Tibial nerve (tissue), 4 donors: ENCODE measurements at regions not wholly inside any gene's neighbourhood (a gene's known extent, or its start where the extent isn't known, plus 50 kb on each side); places are given as distances from the start of the nearest gene placed in this dataset.

Source experiments
- DNase-seq, 2 donors: peaks; one replicate each; pipeline ENCODE4 v3.0.0-alpha.2; 2019; ENCODE audit warnings: low spot score in 2 of 2
- H3K27ac ChIP-seq, 4 donors: fragments of 200-600 bp; sonication (generic) in 3 of 4; one replicate each; pipeline ENCODE4 v1.5.1; 2017 to 2019; ENCODE audit warnings: mild to moderate bottlenecking in 1 of 4
- H3K27me3 ChIP-seq, 2 donors: fragments of 200-600 bp; sonication (generic) in 1 of 2; one replicate each; pipeline versions ENCODE4 v1.5.1 to v1.6.0; 2017 to 2019
- H3K36me3 ChIP-seq, 3 donors: fragments of 200-600 bp; sonication (generic); one replicate each; pipeline ENCODE4 v1.5.1; 2018 to 2019
- H3K4me1 ChIP-seq, 4 donors: fragments of 200-600 bp; sonication (generic) in 3 of 4; one replicate each; pipeline ENCODE4 v1.5.1; 2017 to 2019
- H3K4me3 ChIP-seq, 4 donors: fragments of 200-600 bp; sonication (generic) in 3 of 4; one replicate each; pipeline ENCODE4 v1.5.1; 2017 to 2019; ENCODE audit warnings: mild to moderate bottlenecking in 1 of 4, moderate library complexity in 1 of 4
- H3K9me3 ChIP-seq, 4 donors: fragments of 200-600 bp; sonication (generic) in 3 of 4; one replicate each; pipeline ENCODE4 v1.5.1; 2017 to 2019
- EP300 ChIP-seq, 2 donors: sonication (generic); formaldehyde crosslinking; IDR thresholded peaks; one replicate each; pipeline ENCODE4 v1.6.1; 2017; ENCODE audit warnings: antibody characterized with exemption in 2 of 2, mild to moderate bottlenecking in 1 of 2
- POLR2A ChIP-seq, 2 donors: fragments of 450-650 bp; IDR thresholded peaks; one replicate each; pipeline ENCODE4 v1.6.1; 2017; ENCODE audit warnings: antibody characterized with exemption in 2 of 2, mild to moderate bottlenecking in 2 of 2, moderate library complexity in 2 of 2
- WGBS, 2 donors: methylation state at CpG; one replicate each; pipeline ENCODE4 v1.1.5; 2018; 5-methylcytosine and 5-hydroxymethylcytosine counted together
- TF ChIP-seq, protein P1 (sequence below), 5 experiments: fragments of 200-600 bp in 3 of 5; fragments of 450-650 bp in 2 of 5; sonication (generic) in 3 of 5; IDR thresholded peaks; one replicate each; pipeline ENCODE4 v1.5.1; 2016 to 2019; ENCODE audit warnings: antibody characterized with exemption in 5 of 5, mild to moderate bottlenecking in 3 of 5, moderate library complexity in 2 of 5

DNA sequence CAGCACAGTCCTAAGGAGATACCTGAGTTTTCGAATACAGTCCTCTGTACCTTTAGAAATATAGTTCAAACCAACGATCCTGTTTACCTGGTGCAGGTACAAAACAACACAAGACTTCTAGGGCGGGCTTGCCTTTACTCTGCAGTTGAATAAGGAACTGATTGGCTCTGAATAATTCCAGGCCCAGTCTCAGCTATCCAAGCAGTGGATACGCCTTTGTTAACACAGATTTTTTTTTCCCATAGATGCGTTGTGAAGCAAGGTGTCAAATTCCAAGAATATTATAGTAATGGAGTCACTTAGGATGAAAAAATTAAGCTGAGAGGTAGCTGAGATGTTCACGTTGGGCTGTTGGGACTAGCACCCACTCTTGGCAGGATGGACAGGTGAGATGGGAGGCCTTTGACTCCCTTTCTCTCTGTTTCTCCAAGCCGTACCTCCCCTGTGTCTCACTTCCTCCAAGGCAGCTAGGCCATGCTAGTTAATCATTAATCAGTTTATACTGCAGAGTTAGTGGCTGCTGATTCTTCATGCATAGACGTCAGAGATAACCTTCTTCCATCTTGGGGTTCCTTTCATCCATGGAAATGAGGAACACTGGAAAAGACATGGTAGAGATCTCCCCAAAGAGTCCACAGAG, 380.8 kb upstream of the ACVR2A start:
- DNase-seq = no peak
- Histone ChIP-seq H3K27me3 (no peaks in the 10 kb centered on the region), H3K4me3 (no peak overlapping the region), H3K27ac (no peak overlapping the region), H3K9me3 (no peaks in the 10 kb centered on the region), H3K36me3 (no peaks in the 10 kb centered on the region), H3K4me1 (no peaks in the 10 kb centered on the region)
- TF ChIP-seq EP300 (IDR thresholded peaks at IDR 0.05) (no peak), POLR2A (IDR thresholded peaks at IDR 0.05) (no peak)
- TF ChIP-seq, protein P1, sequence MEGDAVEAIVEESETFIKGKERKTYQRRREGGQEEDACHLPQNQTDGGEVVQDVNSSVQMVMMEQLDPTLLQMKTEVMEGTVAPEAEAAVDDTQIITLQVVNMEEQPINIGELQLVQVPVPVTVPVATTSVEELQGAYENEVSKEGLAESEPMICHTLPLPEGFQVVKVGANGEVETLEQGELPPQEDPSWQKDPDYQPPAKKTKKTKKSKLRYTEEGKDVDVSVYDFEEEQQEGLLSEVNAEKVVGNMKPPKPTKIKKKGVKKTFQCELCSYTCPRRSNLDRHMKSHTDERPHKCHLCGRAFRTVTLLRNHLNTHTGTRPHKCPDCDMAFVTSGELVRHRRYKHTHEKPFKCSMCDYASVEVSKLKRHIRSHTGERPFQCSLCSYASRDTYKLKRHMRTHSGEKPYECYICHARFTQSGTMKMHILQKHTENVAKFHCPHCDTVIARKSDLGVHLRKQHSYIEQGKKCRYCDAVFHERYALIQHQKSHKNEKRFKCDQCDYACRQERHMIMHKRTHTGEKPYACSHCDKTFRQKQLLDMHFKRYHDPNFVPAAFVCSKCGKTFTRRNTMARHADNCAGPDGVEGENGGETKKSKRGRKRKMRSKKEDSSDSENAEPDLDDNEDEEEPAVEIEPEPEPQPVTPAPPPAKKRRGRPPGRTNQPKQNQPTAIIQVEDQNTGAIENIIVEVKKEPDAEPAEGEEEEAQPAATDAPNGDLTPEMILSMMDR (IDR thresholded peaks at IDR 0.05) = no peak
- WGBS, 2 donors = 83 to 86% methylated on average over 8 of the region's 8 CpGs

DNA sequence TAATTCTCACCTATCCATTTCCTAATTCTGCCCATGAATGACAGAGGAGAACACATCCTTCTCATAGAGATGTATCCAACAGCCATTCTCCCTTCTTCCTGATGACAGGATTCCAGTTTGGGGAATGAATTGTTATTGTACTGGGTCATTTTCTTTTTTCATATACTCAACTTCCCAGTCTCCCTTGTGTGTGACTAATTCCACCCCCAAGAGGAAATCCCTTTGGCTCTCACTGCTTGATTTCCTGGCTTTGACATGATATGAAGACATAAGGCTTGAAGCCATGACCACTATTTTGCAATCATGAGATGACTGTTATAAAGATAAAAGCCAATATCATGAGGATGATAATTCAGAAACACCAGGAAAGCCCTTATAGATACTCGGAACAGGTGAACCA, 384.7 kb upstream of the ACVR2A start:
- H3K4me3 ChIP-seq = no peak overlapping the region
- WGBS, 2 donors = 63 to 86% methylated on average over 1 of the region's 1 CpG
- H3K9me3 ChIP-seq = no peaks in the 10 kb centered on the region
- TF ChIP-seq EP300 (IDR thresholded peaks at IDR 0.05) (peak in 1 of 2 donors; percentile 85), POLR2A (IDR thresholded peaks at IDR 0.05) (no peak)
- TF ChIP-seq, protein P1 (IDR thresholded peaks at IDR 0.05) = no peak
- H3K27me3 ChIP-seq = no peaks in the 10 kb centered on the region
- no peaks in the 10 kb centered on the region for H3K36me3 ChIP-seq
- peak in 1 of 2 donors; percentile 56 for DNase-seq
- no peaks in the 10 kb centered on the region for H3K4me1 ChIP-seq
- H3K27ac ChIP-seq = peak overlapping the region in 1 of 4 donors; percentile 39

DNA sequence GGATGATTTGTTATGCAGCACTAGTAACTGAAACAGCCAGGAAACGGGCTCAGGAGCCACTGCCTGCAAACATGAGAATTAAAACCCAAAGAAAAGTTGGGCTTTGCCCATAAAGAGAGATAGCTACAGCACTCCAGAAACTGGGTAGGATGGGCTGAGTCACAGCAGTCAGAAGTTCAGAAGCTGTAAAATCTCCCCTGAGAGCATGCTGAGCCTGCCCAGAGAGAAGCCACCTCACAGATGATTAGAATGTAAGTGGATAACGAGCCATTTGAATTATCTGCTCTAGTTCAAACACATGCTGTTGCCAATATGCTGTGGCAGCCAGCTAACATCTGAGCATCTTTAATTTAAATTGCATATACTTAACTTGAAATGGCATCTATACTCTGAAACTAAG, 388.1 kb upstream of the ACVR2A start:
- Histone ChIP-seq H3K4me3 (no peak overlapping the region), H3K27me3 (no peaks in the 10 kb centered on the region), H3K9me3 (no peaks in the 10 kb centered on the region), H3K36me3 (no peaks in the 10 kb centered on the region), H3K4me1 (no peaks in the 10 kb centered on the region), H3K27ac (no peak overlapping the region)
- TF ChIP-seq POLR2A (IDR thresholded peaks at IDR 0.05) = no peak
- TF ChIP-seq, protein P1 (IDR thresholded peaks at IDR 0.05) = no peak
- TF ChIP-seq EP300 (IDR thresholded peaks at IDR 0.05) = no peak
- 53 to 70% methylated on average over 2 of the region's 2 CpGs for WGBS, 2 donors
- DNase-seq = no peak

DNA sequence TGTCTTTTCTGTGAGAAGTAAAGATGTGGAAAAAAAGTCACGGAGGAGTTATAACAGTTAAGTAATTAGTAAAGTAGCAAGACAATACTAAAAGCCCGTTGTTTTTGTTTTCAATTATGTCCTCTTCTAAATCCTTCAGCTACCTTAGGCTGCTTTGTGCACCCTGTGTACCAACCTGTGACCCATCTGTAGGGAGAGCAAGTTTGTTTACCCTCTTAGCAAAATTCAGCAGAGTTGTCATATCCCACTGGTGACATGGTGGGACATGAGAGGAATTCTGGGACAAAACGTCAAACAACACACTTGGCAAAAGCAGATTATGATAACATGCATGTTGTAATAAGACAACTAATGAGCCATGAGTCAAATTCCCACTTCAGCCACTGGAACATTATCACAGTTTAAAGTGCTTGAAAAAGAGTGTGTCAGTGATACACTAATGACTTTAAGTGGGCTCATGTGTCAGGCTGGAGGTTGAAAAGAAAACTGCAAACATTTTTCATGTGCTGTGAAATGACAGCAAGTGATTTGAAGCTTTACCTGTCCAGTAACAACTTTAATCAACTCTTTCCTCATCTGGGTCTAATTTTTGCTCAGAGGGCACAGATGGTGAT, 392.8 kb upstream of the ACVR2A start:
- Histone ChIP-seq H3K36me3 (no peaks in the 10 kb centered on the region), H3K4me1 (no peaks in the 10 kb centered on the region), H3K27me3 (no peaks in the 10 kb centered on the region), H3K4me3 (no peak overlapping the region), H3K9me3 (no peaks in the 10 kb centered on the region), H3K27ac (no peak overlapping the region)
- no peak for TF ChIP-seq EP300 (IDR thresholded peaks at IDR 0.05)
- TF ChIP-seq POLR2A (IDR thresholded peaks at IDR 0.05) = no peak
- TF ChIP-seq, protein P1 (IDR thresholded peaks at IDR 0.05) = no peak
- DNase-seq = no peak
- 58 to 82% methylated on average over 2 to 3 of the region's 3 CpGs for WGBS, 2 donors

DNA sequence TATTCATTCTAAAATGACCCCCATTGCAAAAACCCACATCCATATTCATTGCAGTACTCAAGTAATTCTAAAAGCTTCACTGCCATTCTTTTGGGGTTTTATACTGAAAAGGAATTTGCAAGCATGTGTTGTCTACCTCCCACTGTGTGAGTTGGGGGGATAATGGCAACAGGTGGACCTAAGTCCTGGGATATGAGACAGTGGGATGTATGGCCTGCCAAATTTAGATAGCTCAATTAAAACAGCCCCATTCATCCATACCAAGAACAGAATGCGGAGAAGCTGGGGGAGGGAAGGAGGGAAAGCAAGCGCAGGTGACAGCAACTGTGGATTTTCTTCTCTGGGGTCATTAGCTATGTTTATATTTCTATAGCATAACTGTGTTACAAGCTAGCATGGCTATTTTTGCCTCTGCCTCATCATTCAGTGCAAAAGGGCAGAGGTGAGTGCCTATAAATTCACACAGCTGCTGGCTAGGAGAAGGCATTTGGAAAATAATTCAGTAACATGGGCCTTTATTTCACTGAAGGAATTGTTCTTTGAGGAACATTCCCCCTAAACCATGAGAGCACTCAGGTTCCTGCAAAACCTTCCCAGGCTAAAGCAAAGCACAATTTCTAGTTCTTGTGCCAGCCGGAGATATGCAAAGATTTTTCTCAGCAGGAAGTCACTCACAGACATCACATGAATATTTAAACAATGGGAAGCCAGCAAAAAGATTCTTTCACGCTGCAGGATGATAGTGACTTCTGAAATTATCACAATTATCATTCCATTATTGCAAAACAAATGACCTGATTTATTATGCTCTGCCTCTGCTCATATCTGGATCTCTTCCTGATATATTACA, 393.9 kb upstream of the ACVR2A start:
- no peaks in the 10 kb centered on the region for H3K4me1 ChIP-seq
- H3K27ac ChIP-seq = no peak overlapping the region
- H3K27me3 ChIP-seq = no peaks in the 10 kb centered on the region
- no peaks in the 10 kb centered on the region for H3K36me3 ChIP-seq
- no peaks in the 10 kb centered on the region for H3K9me3 ChIP-seq
- WGBS, 2 donors = 60 to 73% methylated on average over 4 of the region's 4 CpGs
- no peak for DNase-seq
- TF ChIP-seq, protein P1 (IDR thresholded peaks at IDR 0.05) = no peak
- H3K4me3 ChIP-seq = no peak overlapping the region
